CD4-positive, alpha-beta memory T cell (primary cell): ENCODE measurements at regions not wholly inside any gene's neighbourhood (a gene's known extent, or its start where the extent isn't known, plus 50 kb on each side); places are given as distances from the start of the nearest gene placed in this dataset.

ENCODE experiments used
- CTCF ChIA-PET: fragments of 350-600 bp; sonication (Branson Sonifier 250); formaldehyde crosslinking; loops from one replicate; lab custom pipeline; 2021; ENCODE audit warnings: inconsistent platforms; ENCODE audit not compliant: partially characterized antibody; lab: Charles Lee
- POLR2A ChIA-PET: fragments of 350-600 bp; sonication (Branson Sonifier 250); formaldehyde crosslinking; loops from one replicate; lab custom pipeline; 2021; ENCODE audit not compliant: partially characterized antibody; lab: Charles Lee
- DNase-seq, 5 donors: peaks; one replicate each; pipeline versions ENCODE4 v3.0.0 to v3.0.0-alpha.2; 2020 to 2022; ENCODE audit warnings: mixed read lengths in 1 of 5
- H3K27ac ChIP-seq: one replicate; pipeline ENCODE4 v1.7.0; 2013; ENCODE audit warnings: low read depth, low read length
- H3K27me3 ChIP-seq: 2 replicates; pipeline ENCODE4 v1.7.0; 2013; ENCODE audit warnings: mild to moderate bottlenecking, low read length, moderate library complexity; ENCODE audit not compliant: insufficient read depth
- H3K36me3 ChIP-seq: 2 replicates; pipeline ENCODE4 v1.7.0; 2013; ENCODE audit warnings: mild to moderate bottlenecking, low read length, moderate library complexity; ENCODE audit not compliant: insufficient read depth
- H3K4me1 ChIP-seq: 2 replicates; pipeline ENCODE4 v1.7.0; 2013; ENCODE audit warnings: mild to moderate bottlenecking, low read length, moderate library complexity; ENCODE audit not compliant: insufficient read depth
- H3K4me3 ChIP-seq, 2 donors: one replicate each; pipeline ENCODE4 v1.7.0; 2013; ENCODE audit warnings: low read length in 2 of 2, mild to moderate bottlenecking in 1 of 2
- H3K9me3 ChIP-seq, 2 donors: one replicate each; pipeline ENCODE4 v1.7.0; 2013; ENCODE audit warnings: low read length in 2 of 2, control low read depth in 1 of 2; ENCODE audit not compliant: control insufficient read depth in 1 of 2
- H3K27ac Mint-ChIP-seq, 7 donors: one replicate each; pipeline ENCODE4 v1.8.0; 2020 to 2021; ENCODE audit warnings: mixed read lengths in 7 of 7, mild to moderate bottlenecking in 6 of 7, inconsistent platforms in 3 of 7, moderate library complexity in 3 of 7
- H3K27me3 Mint-ChIP-seq, 2 donors: one replicate each; pipeline ENCODE4 v1.8.0; 2020 to 2021; ENCODE audit warnings: mixed read lengths in 2 of 2
- H3K36me3 Mint-ChIP-seq, 2 donors: one replicate each; pipeline ENCODE4 v1.8.0; 2020 to 2021; ENCODE audit warnings: mixed read lengths in 2 of 2, inconsistent platforms in 1 of 2, mild to moderate bottlenecking in 1 of 2
- H3K4me1 Mint-ChIP-seq, 4 donors: one replicate each; pipeline ENCODE4 v1.8.0; 2020 to 2021; ENCODE audit warnings: mixed read lengths in 4 of 4, mild to moderate bottlenecking in 1 of 4
- H3K4me3 Mint-ChIP-seq, 8 donors: one replicate each; pipeline ENCODE4 v1.8.0; 2020 to 2021; ENCODE audit warnings: mixed read lengths in 8 of 8, mild to moderate bottlenecking in 7 of 8, moderate library complexity in 6 of 8, inconsistent platforms in 3 of 8
- H3K9me3 Mint-ChIP-seq, 8 donors: one replicate each; pipeline ENCODE4 v1.8.0; 2020 to 2021; ENCODE audit warnings: mixed read lengths in 8 of 8, mild to moderate bottlenecking in 5 of 8, inconsistent platforms in 3 of 8, moderate library complexity in 1 of 8
- intact Hi-C: fragments of 100-400 bp; cut with micrococcal nuclease; formaldehyde crosslinking; loops from one replicate; pipeline ENCODE4 v1.15.1; 2023

DNA sequence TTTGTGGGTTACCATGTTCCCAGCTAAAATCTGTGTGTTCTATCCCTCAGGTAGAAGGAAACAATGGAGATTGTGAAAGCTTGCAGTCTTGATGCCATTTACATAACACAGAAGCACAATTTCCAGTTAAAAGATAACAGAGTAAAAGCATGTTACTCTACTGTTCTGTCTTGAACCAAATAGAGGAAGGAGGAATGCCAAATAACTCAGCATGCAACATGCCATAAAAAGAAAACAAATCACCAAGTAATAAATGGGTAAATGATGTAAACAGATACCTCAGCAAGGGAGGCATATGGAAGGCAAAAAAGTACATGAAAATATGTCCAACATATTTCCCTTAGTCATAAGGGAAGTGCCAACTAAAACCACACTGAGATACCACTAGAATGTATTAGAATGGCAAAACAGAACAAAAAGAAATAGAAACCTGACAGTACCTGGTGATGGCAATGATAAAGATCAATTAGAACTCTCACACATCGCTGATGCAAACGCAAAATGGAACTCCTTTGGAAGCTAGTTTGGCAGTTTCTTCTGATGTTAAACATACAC lies 502.6 kb upstream of the HS3ST1 start:
- Histone ChIP-seq H3K36me3 (no peaks in the 10 kb centered on the region), H3K27me3 (no peaks in the 10 kb centered on the region), H3K9me3 (no peaks in the 10 kb centered on the region), H3K4me3 (no peak overlapping the region), H3K27ac (no peak overlapping the region), H3K4me1 (no peaks in the 10 kb centered on the region)
- no peaks in the 10 kb centered on the region for H3K4me1 Mint-ChIP-seq
- DNase-seq: no peak
- H3K27me3 Mint-ChIP-seq: no peaks in the 10 kb centered on the region
- H3K4me3 Mint-ChIP-seq: no peak overlapping the region
- H3K27ac Mint-ChIP-seq: no peak overlapping the region
- POLR2A ChIA-PET: no interaction called here
- intact Hi-C loops: no loop called here
- peaks cover 0 to 13% (median 5%) of the 10 kb centered on the region in 8 donors for H3K9me3 Mint-ChIP-seq
- CTCF ChIA-PET: no interaction called here
- H3K36me3 Mint-ChIP-seq: no peaks in the 10 kb centered on the region

DNA sequence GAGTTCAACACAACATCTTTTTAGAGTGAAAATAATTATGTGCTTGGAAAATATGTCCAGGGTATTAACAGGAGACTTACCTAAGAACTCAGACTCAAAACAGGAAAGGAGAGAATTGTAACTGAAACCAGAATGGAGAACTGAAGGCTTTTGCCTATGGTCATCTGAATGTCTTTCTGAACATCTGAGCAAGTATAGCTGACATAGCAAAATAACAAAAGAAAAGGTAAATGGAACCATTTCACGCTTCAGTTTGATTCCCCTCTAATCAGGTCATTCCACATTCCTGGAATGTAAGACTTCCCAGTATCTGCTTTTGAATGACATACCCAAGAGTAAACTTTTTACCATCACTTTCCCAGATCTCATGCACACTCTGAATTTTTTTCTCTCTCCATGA lies 500.4 kb upstream of the HS3ST1 start:
- Mint-ChIP-seq H3K4me3 (no peak overlapping the region), H3K4me1 (no peaks in the 10 kb centered on the region), H3K27ac (no peak overlapping the region), H3K27me3 (no peaks in the 10 kb centered on the region), H3K36me3 (no peaks in the 10 kb centered on the region), H3K9me3 (peaks cover 0 to 16% (median 7%) of the 10 kb centered on the region in 8 donors)
- intact Hi-C loops: no loop called here
- Histone ChIP-seq H3K4me1 (no peaks in the 10 kb centered on the region), H3K36me3 (no peaks in the 10 kb centered on the region), H3K4me3 (no peak overlapping the region), H3K9me3 (no peaks in the 10 kb centered on the region), H3K27ac (no peak overlapping the region), H3K27me3 (no peaks in the 10 kb centered on the region)
- ChIA-PET POLR2A (no interaction called here), CTCF (no interaction called here)
- no peak for DNase-seq

DNA sequence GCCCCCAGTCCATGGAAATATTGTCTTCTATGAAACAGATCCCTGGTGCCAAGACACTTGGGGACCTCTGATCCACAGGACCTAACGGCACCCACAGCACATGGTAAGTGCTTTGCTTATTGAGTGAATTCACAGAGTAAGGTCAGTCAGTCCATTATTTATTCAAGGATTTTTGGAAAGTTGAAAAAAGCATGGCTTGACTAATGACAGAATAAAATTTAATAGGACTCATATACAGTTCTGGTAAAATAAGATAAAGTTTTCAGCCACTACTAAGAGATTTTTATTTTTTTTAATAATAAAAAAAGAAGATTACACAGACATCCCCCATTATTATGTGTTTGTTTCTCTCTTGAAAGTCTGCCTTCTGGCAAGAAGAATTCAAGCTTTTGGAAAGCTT lies 490.6 kb upstream of the HS3ST1 start:
- Mint-ChIP-seq H3K9me3 (peaks cover 0 to 10% (median 3%) of the 10 kb centered on the region in 8 donors), H3K36me3 (no peaks in the 10 kb centered on the region), H3K27ac (no peak overlapping the region), H3K27me3 (no peaks in the 10 kb centered on the region), H3K4me1 (no peaks in the 10 kb centered on the region), H3K4me3 (no peak overlapping the region)
- H3K36me3 ChIP-seq: no peaks in the 10 kb centered on the region
- no peak for DNase-seq
- no peaks in the 10 kb centered on the region for H3K27me3 ChIP-seq
- H3K9me3 ChIP-seq: no peaks in the 10 kb centered on the region
- no peak overlapping the region for H3K4me3 ChIP-seq
- intact Hi-C loops: no loop called here
- ChIA-PET POLR2A (no interaction called here), CTCF (no interaction called here)
- no peaks in the 10 kb centered on the region for H3K4me1 ChIP-seq
- H3K27ac ChIP-seq: no peak overlapping the region

DNA sequence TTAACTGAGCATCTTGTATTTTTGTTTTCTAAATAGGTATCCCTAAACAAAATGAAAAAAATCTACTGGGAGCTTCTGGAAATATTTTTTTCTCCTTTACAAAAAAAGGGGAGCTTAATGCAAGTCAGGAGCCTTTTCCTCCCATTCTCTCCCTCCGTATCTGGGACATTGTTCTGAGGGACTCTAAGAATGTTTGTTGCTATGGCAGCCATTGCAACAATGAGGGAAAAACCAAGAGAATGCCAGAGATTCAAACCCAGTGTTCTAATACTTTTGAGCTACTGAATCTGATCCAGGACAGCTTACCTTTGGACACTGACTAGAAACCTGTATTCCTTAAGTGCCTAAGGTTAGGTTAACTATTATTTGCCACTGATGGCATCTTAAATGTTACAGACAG lies 485.7 kb upstream of the HS3ST1 start:
- no peak for DNase-seq
- peaks cover 0 to 8% (median 4%) of the 10 kb centered on the region in 8 donors for H3K9me3 Mint-ChIP-seq
- CTCF ChIA-PET: no interaction called here
- no peaks in the 10 kb centered on the region for H3K27me3 ChIP-seq
- no peak overlapping the region for H3K27ac Mint-ChIP-seq
- no peak overlapping the region for H3K4me3 ChIP-seq
- H3K4me1 Mint-ChIP-seq: no peaks in the 10 kb centered on the region
- H3K36me3 Mint-ChIP-seq: no peaks in the 10 kb centered on the region
- intact Hi-C loops: no loop called here
- no peaks in the 10 kb centered on the region for H3K36me3 ChIP-seq
- H3K4me1 ChIP-seq: no peaks in the 10 kb centered on the region
- POLR2A ChIA-PET: no interaction called here
- no peak overlapping the region for H3K27ac ChIP-seq
- no peaks in the 10 kb centered on the region for H3K9me3 ChIP-seq
- no peaks in the 10 kb centered on the region for H3K27me3 Mint-ChIP-seq
- no peak overlapping the region for H3K4me3 Mint-ChIP-seq

DNA sequence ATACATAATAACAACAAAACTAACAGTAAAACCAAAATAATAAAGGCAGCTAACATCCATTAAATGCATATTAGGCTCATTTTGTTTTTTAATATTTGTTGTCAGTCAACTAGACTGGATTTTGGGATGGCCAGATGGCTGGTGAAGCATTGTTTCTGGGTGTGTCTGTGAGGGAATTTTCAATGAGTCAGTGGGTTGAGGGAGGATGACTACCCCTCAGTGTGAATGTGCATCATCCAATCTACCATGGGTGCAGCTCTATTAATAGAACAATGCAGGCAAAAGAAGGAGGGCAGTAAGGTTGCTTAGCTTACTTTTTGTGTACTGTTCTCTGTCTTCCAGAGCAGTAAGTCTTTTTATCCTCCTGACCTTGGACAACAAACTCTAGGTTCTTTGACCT lies 484.2 kb upstream of the HS3ST1 start:
- ChIA-PET CTCF (no interaction called here), POLR2A (no interaction called here)
- Histone ChIP-seq H3K27me3 (no peaks in the 10 kb centered on the region), H3K9me3 (no peaks in the 10 kb centered on the region), H3K27ac (no peak overlapping the region), H3K4me3 (no peak overlapping the region), H3K36me3 (no peaks in the 10 kb centered on the region), H3K4me1 (no peaks in the 10 kb centered on the region)
- H3K36me3 Mint-ChIP-seq: no peaks in the 10 kb centered on the region
- peaks cover 0 to 8% (median 4%) of the 10 kb centered on the region in 8 donors for H3K9me3 Mint-ChIP-seq
- no peak overlapping the region for H3K27ac Mint-ChIP-seq
- no peak overlapping the region for H3K4me3 Mint-ChIP-seq
- no peaks in the 10 kb centered on the region for H3K4me1 Mint-ChIP-seq
- H3K27me3 Mint-ChIP-seq: no peaks in the 10 kb centered on the region
- intact Hi-C loops: no loop called here
- no peak for DNase-seq

DNA sequence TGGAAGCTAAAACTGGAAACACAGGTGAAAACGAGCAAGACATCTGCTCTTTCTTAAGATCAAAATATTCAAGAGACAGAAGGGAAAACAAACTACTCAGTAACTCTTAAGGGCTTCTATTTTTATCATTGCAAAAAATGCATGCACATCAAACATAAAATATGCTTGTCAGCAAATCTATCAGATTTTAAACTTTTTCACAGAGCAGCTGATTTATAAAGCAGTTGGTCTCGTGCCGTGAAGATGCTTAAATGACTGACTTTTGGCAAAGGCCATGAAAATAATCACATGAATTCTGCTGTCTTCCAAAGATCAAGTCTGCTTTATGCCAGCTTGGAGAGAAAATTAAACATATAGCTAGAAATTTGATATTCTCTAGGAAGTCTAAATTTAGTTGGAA lies 482.1 kb upstream of the HS3ST1 start:
- Mint-ChIP-seq H3K4me3 (no peak overlapping the region), H3K27ac (no peak overlapping the region), H3K9me3 (peaks cover 0 to 4% (median 2%) of the 10 kb centered on the region in 8 donors), H3K4me1 (no peaks in the 10 kb centered on the region), H3K27me3 (no peaks in the 10 kb centered on the region), H3K36me3 (no peaks in the 10 kb centered on the region)
- Histone ChIP-seq H3K4me1 (no peaks in the 10 kb centered on the region), H3K36me3 (no peaks in the 10 kb centered on the region), H3K4me3 (no peak overlapping the region), H3K9me3 (no peaks in the 10 kb centered on the region), H3K27ac (no peak overlapping the region), H3K27me3 (no peaks in the 10 kb centered on the region)
- intact Hi-C loops: no loop called here
- POLR2A ChIA-PET: no interaction called here
- CTCF ChIA-PET: no interaction called here
- DNase-seq: no peak

DNA sequence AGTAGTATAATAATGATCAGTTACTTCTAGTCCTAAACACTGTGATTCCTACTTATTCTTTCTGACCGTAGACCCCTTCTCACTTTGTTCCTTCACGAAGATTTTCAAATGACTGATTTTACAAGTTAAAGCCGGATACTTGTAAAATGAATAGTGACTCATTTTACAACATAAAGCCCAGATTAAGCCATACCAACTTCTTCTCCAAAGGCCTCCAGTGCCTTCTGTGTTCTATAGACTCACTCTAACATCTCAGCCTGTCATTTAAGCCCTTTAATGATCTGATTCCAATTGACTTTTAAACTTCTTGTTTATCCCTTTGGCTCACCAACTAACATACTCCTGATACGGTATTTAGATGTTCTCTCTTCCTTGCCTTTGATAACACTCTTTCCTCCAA lies 480.0 kb upstream of the HS3ST1 start:
- no peaks in the 10 kb centered on the region for H3K36me3 Mint-ChIP-seq
- CTCF ChIA-PET: no interaction called here
- Histone ChIP-seq H3K27me3 (no peaks in the 10 kb centered on the region), H3K36me3 (no peaks in the 10 kb centered on the region), H3K9me3 (no peaks in the 10 kb centered on the region), H3K27ac (no peak overlapping the region), H3K4me3 (no peak overlapping the region), H3K4me1 (no peaks in the 10 kb centered on the region)
- no peak overlapping the region for H3K27ac Mint-ChIP-seq
- POLR2A ChIA-PET: no interaction called here
- H3K4me1 Mint-ChIP-seq: no peaks in the 10 kb centered on the region
- no peaks in the 10 kb centered on the region for H3K27me3 Mint-ChIP-seq
- no peak overlapping the region for H3K4me3 Mint-ChIP-seq
- no peak for DNase-seq
- intact Hi-C loops: no loop called here
- peaks cover 0 to 3% (median under 1%) of the 10 kb centered on the region in 8 donors for H3K9me3 Mint-ChIP-seq

DNA sequence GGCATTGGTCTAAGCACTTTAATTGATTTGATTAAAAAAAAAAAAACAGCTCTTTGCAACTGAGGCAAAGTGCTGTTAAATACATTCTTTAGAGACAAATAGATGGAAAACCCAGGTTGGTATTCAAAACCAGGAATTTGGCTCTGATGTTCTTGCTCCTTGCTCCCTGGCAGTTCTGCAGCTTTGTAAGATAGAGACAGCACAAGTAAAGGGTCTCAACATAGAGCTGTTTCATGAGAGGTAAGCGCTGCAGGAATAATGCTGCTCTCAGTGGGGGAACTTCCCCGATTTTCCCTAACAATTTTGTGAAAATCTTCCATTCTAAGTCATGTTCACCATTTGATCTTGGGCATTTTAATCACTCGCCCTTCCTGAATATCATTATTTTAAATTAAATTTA lies 479.5 kb upstream of the HS3ST1 start:
- Histone ChIP-seq H3K27me3 (no peaks in the 10 kb centered on the region), H3K27ac (no peak overlapping the region), H3K9me3 (no peaks in the 10 kb centered on the region), H3K4me1 (no peaks in the 10 kb centered on the region), H3K36me3 (no peaks in the 10 kb centered on the region), H3K4me3 (no peak overlapping the region)
- no peak overlapping the region for H3K4me3 Mint-ChIP-seq
- ChIA-PET POLR2A (no interaction called here), CTCF (no interaction called here)
- H3K27me3 Mint-ChIP-seq: no peaks in the 10 kb centered on the region
- peaks cover 0 to 3% (median 0%) of the 10 kb centered on the region in 8 donors for H3K9me3 Mint-ChIP-seq
- no peaks in the 10 kb centered on the region for H3K36me3 Mint-ChIP-seq
- no peak for DNase-seq
- H3K27ac Mint-ChIP-seq: no peak overlapping the region
- intact Hi-C loops: no loop called here
- H3K4me1 Mint-ChIP-seq: no peaks in the 10 kb centered on the region
